Lower leg skin (tissue), 3 donors: ENCODE measurements at regions not wholly inside any gene's neighbourhood (a gene's known extent, or its start where the extent isn't known, plus 50 kb on each side); places are given as distances from the start of the nearest gene placed in this dataset.

ENCODE experiments used
- CTCF ChIP-seq, 3 donors: fragments of 450-650 bp; IDR thresholded peaks; one replicate each; pipeline ENCODE4 v1.5.1; 2016; ENCODE audit warnings: antibody characterized with exemption in 3 of 3, mild to moderate bottlenecking in 3 of 3, moderate library complexity in 2 of 3
- POLR2A ChIP-seq, 2 donors: fragments of 450-650 bp; IDR thresholded peaks; one replicate each; pipeline ENCODE4 v1.6.1; 2016 to 2017; ENCODE audit warnings: antibody characterized with exemption in 2 of 2, mild to moderate bottlenecking in 1 of 2, moderate library complexity in 1 of 2

- no peak for TF ChIP-seq CTCF (IDR thresholded peaks at IDR 0.05)
- no peak for TF ChIP-seq POLR2A (IDR thresholded peaks at IDR 0.05)
Observed at GRCh38 chr13:80862456-80862855, 521.5 kb upstream of the SPRY2 start.
